Caco-2 (cell line): ENCODE measurements at regions not wholly inside any gene's neighbourhood (a gene's known extent, or its start where the extent isn't known, plus 50 kb on each side); places are given as distances from the start of the nearest gene placed in this dataset.

ENCODE experiments used
- BruUV-seq: library from RNA; stranded (reverse); fragments of 400-500 nt; replicated peaks from 2 replicates; lab custom pipeline; 2021; lab: Mats Ljungman, UMichigan
- CTCF ChIA-PET: fragments of 300-600 bp; sonication (Branson Sonifier 250); formaldehyde crosslinking; loops from one replicate; lab custom pipeline; 2022; ENCODE audit warnings: antibody characterized with exemption; lab: Charles Lee
- POLR2A ChIA-PET: fragments of 300-600 bp; sonication (Branson Sonifier 250); formaldehyde crosslinking; loops from one replicate; lab custom pipeline; 2022; ENCODE audit warnings: antibody characterized with exemption; lab: Charles Lee
- DNase-seq, 2 experiments: peaks; one replicate each; pipeline versions ENCODE4 v3.0.0 to v3.0.0-alpha.2; 2020 to 2022
- H3K27me3 ChIP-seq: replicated peaks from 2 replicates; pipeline ENCODE4 v1.6.0; 2011; ENCODE audit warnings: low read length; ENCODE audit not compliant: control insufficient read depth, insufficient read depth
- H3K36me3 ChIP-seq: 2 replicates; pipeline ENCODE4 v1.5.1; 2011; ENCODE audit warnings: low read length; ENCODE audit not compliant: control insufficient read depth, insufficient read depth
- H3K4me1 ChIP-seq: fragments of 250-450 bp; sonication (Bioruptor Pico); 2 replicates; pipeline ENCODE4 v1.5.1; 2020; ENCODE audit warnings: mild to moderate bottlenecking
- H3K4me3 ChIP-seq: 2 replicates; pipeline ENCODE4 v1.5.1; 2011; ENCODE audit warnings: low read depth, mild to moderate bottlenecking, control low read depth, low read length
- H3K9me3 ChIP-seq: fragments of 250-450 bp; sonication (Bioruptor Pico); 2 replicates; pipeline ENCODE4 v1.5.1; 2020; ENCODE audit warnings: mild to moderate bottlenecking, moderate library complexity
- H3K27ac Mint-ChIP-seq: one replicate; pipeline ENCODE4 v1.8.0; 2022; ENCODE audit warnings: mixed read lengths; ENCODE audit not compliant: unreplicated experiment
- H3K27me3 Mint-ChIP-seq: one replicate; pipeline ENCODE4 v1.8.0; 2022; ENCODE audit warnings: mixed read lengths; ENCODE audit not compliant: insufficient read depth, unreplicated experiment
- H3K36me3 Mint-ChIP-seq: one replicate; pipeline ENCODE4 v1.8.0; 2022; ENCODE audit warnings: mild to moderate bottlenecking, mixed read lengths; ENCODE audit not compliant: insufficient read depth, unreplicated experiment
- H3K4me1 Mint-ChIP-seq: one replicate; pipeline ENCODE4 v1.8.0; 2022; ENCODE audit warnings: low read depth, mixed read lengths; ENCODE audit not compliant: unreplicated experiment
- H3K4me3 Mint-ChIP-seq: one replicate; pipeline ENCODE4 v1.8.0; 2022; ENCODE audit warnings: mild to moderate bottlenecking, moderate library complexity, mixed read lengths; ENCODE audit not compliant: unreplicated experiment
- H3K9me3 Mint-ChIP-seq: one replicate; pipeline ENCODE4 v1.8.0; 2022; ENCODE audit warnings: mixed read lengths; ENCODE audit not compliant: unreplicated experiment
- CTCF ChIP-seq, 2 experiments: fragments of 200-600 bp in 1 of 2; IDR thresholded peaks; 1 replicate in 1 of 2; 2 replicates in 1 of 2; pipeline versions ENCODE4 v1.5.1 to v1.8.0; 2011 to 2022; ENCODE audit warnings: antibody characterized with exemption in 1 of 2, control low read depth in 1 of 2, inconsistent platforms in 1 of 2, low read depth in 1 of 2, low read length in 1 of 2, mild to moderate bottlenecking in 1 of 2, moderate library complexity in 1 of 2; ENCODE audit not compliant: insufficient read depth in 1 of 2, severe bottlenecking in 1 of 2, unreplicated experiment in 1 of 2
- intact Hi-C: fragments of 100-400 bp; cut with micrococcal nuclease; formaldehyde crosslinking; loops from one replicate; pipeline ENCODE4 v1.10.0; 2022; ENCODE audit not compliant: unreplicated experiment

- H3K36me3 Mint-ChIP-seq = no peaks in the 10 kb centered on the region
- no peak overlapping the region for H3K4me3 Mint-ChIP-seq
- Histone ChIP-seq H3K4me3 (no peak overlapping the region), H3K36me3 (no peaks in the 10 kb centered on the region), H3K9me3 (no peaks in the 10 kb centered on the region), H3K4me1 (no peaks in the 10 kb centered on the region), H3K27me3 (no peaks in the 10 kb centered on the region)
- intact Hi-C loops = no loop called here
- H3K27me3 Mint-ChIP-seq = no peaks in the 10 kb centered on the region
- no TSS peak for BruUV-seq
- ChIA-PET CTCF (no interaction called here), POLR2A (no interaction called here)
- H3K9me3 Mint-ChIP-seq = no peaks in the 10 kb centered on the region
- no peak for TF ChIP-seq CTCF (IDR thresholded peaks at IDR 0.05; ENCODE audit: insufficient read depth in 1 of 2, low read depth in 1 of 2, low read length in 1 of 2, severe bottlenecking in 1 of 2, unreplicated experiment in 1 of 2)
- DNase-seq = no peak
- no peak overlapping the region for H3K27ac Mint-ChIP-seq
- H3K4me1 Mint-ChIP-seq = no peaks in the 10 kb centered on the region
Observed at GRCh38 chrX:86887341-86887740, 630.3 kb upstream of the KLHL4 start.

GRCh38 chrX:86910027-86910426 is 607.6 kb upstream of the KLHL4 start:
- Histone ChIP-seq H3K4me1 (no peaks in the 10 kb centered on the region), H3K9me3 (no peaks in the 10 kb centered on the region), H3K27me3 (no peaks in the 10 kb centered on the region), H3K36me3 (no peaks in the 10 kb centered on the region), H3K4me3 (no peak overlapping the region)
- Mint-ChIP-seq H3K36me3 (no peaks in the 10 kb centered on the region), H3K27me3 (no peaks in the 10 kb centered on the region), H3K4me3 (no peak overlapping the region), H3K27ac (no peak overlapping the region), H3K9me3 (no peaks in the 10 kb centered on the region), H3K4me1 (no peaks in the 10 kb centered on the region)
- CTCF ChIA-PET = no interaction called here
- DNase-seq = no peak
- no TSS peak for BruUV-seq
- POLR2A ChIA-PET = no interaction called here
- intact Hi-C loops = no loop called here
- no peak for TF ChIP-seq CTCF (IDR thresholded peaks at IDR 0.05; ENCODE audit: insufficient read depth in 1 of 2, low read depth in 1 of 2, low read length in 1 of 2, severe bottlenecking in 1 of 2, unreplicated experiment in 1 of 2)

GRCh38 chrX:86910602-86911311 is 606.8 kb upstream of the KLHL4 start:
- BruUV-seq = no TSS peak
- Histone ChIP-seq H3K9me3 (no peaks in the 10 kb centered on the region), H3K4me1 (no peaks in the 10 kb centered on the region), H3K36me3 (no peaks in the 10 kb centered on the region), H3K4me3 (no peak overlapping the region), H3K27me3 (no peaks in the 10 kb centered on the region)
- POLR2A ChIA-PET = no interaction called here
- Mint-ChIP-seq H3K9me3 (no peaks in the 10 kb centered on the region), H3K4me3 (no peak overlapping the region), H3K27ac (no peak overlapping the region), H3K36me3 (no peaks in the 10 kb centered on the region), H3K4me1 (no peaks in the 10 kb centered on the region), H3K27me3 (no peaks in the 10 kb centered on the region)
- no peak for TF ChIP-seq CTCF (IDR thresholded peaks at IDR 0.05; ENCODE audit: insufficient read depth in 1 of 2, low read depth in 1 of 2, low read length in 1 of 2, severe bottlenecking in 1 of 2, unreplicated experiment in 1 of 2)
- intact Hi-C loops = no loop called here
- CTCF ChIA-PET = no interaction called here
- no peak for DNase-seq
